ENCODE measurements at regions not wholly inside any gene's neighbourhood (a gene's known extent, or its start where the extent isn't known, plus 50 kb on each side); places are given as distances from the start of the nearest gene placed in this dataset.

- TF ChIP-seq, protein P1, sequence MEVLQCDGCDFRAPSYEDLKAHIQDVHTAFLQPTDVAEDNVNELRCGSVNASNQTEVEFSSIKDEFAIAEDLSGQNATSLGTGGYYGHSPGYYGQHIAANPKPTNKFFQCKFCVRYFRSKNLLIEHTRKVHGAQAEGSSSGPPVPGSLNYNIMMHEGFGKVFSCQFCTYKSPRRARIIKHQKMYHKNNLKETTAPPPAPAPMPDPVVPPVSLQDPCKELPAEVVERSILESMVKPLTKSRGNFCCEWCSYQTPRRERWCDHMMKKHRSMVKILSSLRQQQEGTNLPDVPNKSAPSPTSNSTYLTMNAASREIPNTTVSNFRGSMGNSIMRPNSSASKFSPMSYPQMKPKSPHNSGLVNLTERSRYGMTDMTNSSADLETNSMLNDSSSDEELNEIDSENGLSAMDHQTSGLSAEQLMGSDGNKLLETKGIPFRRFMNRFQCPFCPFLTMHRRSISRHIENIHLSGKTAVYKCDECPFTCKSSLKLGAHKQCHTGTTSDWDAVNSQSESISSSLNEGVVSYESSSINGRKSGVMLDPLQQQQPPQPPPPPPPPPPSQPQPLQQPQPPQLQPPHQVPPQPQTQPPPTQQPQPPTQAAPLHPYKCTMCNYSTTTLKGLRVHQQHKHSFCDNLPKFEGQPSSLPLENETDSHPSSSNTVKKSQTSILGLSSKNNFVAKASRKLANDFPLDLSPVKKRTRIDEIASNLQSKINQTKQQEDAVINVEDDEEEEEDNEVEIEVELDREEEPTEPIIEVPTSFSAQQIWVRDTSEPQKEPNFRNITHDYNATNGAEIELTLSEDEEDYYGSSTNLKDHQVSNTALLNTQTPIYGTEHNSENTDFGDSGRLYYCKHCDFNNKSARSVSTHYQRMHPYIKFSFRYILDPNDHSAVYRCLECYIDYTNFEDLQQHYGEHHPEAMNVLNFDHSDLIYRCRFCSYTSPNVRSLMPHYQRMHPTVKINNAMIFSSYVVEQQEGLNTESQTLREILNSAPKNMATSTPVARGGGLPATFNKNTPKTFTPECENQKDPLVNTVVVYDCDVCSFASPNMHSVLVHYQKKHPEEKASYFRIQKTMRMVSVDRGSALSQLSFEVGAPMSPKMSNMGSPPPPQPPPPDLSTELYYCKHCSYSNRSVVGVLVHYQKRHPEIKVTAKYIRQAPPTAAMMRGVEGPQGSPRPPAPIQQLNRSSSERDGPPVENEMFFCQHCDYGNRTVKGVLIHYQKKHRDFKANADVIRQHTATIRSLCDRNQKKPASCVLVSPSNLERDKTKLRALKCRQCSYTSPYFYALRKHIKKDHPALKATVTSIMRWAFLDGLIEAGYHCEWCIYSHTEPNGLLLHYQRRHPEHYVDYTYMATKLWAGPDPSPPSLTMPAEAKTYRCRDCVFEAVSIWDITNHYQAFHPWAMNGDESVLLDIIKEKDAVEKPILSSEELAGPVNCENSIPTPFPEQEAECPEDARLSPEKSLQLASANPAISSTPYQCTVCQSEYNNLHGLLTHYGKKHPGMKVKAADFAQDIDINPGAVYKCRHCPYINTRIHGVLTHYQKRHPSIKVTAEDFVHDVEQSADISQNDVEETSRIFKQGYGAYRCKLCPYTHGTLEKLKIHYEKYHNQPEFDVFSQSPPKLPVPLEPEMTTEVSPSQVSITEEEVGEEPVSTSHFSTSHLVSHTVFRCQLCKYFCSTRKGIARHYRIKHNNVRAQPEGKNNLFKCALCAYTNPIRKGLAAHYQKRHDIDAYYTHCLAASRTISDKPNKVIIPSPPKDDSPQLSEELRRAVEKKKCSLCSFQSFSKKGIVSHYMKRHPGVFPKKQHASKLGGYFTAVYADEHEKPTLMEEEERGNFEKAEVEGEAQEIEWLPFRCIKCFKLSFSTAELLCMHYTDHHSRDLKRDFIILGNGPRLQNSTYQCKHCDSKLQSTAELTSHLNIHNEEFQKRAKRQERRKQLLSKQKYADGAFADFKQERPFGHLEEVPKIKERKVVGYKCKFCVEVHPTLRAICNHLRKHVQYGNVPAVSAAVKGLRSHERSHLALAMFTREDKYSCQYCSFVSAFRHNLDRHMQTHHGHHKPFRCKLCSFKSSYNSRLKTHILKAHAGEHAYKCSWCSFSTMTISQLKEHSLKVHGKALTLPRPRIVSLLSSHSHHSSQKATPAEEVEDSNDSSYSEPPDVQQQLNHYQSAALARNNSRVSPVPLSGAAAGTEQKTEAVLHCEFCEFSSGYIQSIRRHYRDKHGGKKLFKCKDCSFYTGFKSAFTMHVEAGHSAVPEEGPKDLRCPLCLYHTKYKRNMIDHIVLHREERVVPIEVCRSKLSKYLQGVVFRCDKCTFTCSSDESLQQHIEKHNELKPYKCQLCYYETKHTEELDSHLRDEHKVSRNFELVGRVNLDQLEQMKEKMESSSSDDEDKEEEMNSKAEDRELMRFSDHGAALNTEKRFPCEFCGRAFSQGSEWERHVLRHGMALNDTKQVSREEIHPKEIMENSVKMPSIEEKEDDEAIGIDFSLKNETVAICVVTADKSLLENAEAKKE (CRISPR knock-in tag; IDR thresholded peaks at IDR 0.05): no peak
- no peak for TF ChIP-seq REST (IDR thresholded peaks at IDR 0.05; ENCODE audit: unreplicated experiment)
- TF ChIP-seq EZH2phosphoT487 (IDR thresholded peaks at IDR 0.05; ENCODE audit: unreplicated experiment): no peak
- TF ChIP-seq CREB1 (CRISPR knock-in tag; IDR thresholded peaks at IDR 0.05; ENCODE audit: low read depth): no peak
- TF ChIP-seq NANOG (IDR thresholded peaks at IDR 0.05; ENCODE audit: borderline replicate concordance): no peak
- TF ChIP-seq JUNB (IDR thresholded peaks at IDR 0.05; ENCODE audit: unreplicated experiment): no peak
- TF ChIP-seq, protein P2, sequence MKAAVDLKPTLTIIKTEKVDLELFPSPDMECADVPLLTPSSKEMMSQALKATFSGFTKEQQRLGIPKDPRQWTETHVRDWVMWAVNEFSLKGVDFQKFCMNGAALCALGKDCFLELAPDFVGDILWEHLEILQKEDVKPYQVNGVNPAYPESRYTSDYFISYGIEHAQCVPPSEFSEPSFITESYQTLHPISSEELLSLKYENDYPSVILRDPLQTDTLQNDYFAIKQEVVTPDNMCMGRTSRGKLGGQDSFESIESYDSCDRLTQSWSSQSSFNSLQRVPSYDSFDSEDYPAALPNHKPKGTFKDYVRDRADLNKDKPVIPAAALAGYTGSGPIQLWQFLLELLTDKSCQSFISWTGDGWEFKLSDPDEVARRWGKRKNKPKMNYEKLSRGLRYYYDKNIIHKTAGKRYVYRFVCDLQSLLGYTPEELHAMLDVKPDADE (IDR thresholded peaks at IDR 0.05): no peak
- no peak for TF ChIP-seq STAT1 (IDR thresholded peaks at IDR 0.05; ENCODE audit: unreplicated experiment)
These were observed 67.0 kb upstream of the VIPR2 start (continued) for GRCh38 chr7:159211540-159212182.

Measured in GM23338 (cell line).